ENCODE measurements at regions not wholly inside any gene's neighbourhood (a gene's known extent, or its start where the extent isn't known, plus 50 kb on each side); places are given as distances from the start of the nearest gene placed in this dataset.

- no peak for DNase-seq (ENCODE audit: low spot score)
Measured at GRCh38 chr9:14962193-14962882, 52.1 kb upstream of the FREM1 start.

- DNase-seq (ENCODE audit: low spot score), result no peak
Measured at GRCh38 chr9:14961372-14962068, 51.3 kb upstream of the FREM1 start.

GRCh38 chr9:14960881-14961280, 50.7 kb upstream of the FREM1 start:
- DNase-seq (ENCODE audit: low spot score), result no peak
